LNCaP clone FGC (cell line): ENCODE measurements at regions not wholly inside any gene's neighbourhood (a gene's known extent, or its start where the extent isn't known, plus 50 kb on each side); places are given as distances from the start of the nearest gene placed in this dataset.

Experiments used
- DNase-seq: peaks from one replicate; pipeline ENCODE4 v3.0.0-alpha.2; 2011; ENCODE audit warnings: low read depth
- H3K4me3 ChIP-seq: 2 replicates; pipeline ENCODE4 v1.5.1; 2011; ENCODE audit warnings: mild to moderate bottlenecking, low read depth, low read length, control low read depth
- TF ChIP-seq, protein P1 (sequence below): IDR thresholded peaks from 2 replicates; pipeline ENCODE4 v1.5.1; 2012; ENCODE audit warnings: mild to moderate bottlenecking; ENCODE audit not compliant: control insufficient read depth, insufficient read depth; ENCODE audit errors: extremely low read depth

DNA sequence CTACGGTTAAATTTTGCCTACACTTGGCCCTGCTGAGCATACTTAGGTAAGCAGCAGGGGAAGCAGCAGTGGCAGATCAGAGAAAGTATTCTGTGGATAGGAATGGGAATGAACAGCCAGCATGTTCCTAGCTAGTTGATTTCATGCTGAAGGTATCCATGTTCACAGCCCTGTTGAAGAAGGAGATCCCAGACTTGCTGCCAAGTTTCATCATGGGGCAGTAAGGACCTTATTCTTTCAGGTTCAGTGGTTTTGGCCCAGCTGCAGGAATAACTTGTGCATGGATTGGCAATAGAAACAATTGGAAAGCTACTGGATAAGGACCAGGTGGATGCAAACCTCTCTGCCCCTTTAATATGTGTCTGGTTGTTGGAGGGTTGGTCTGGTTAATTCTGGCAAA is 98.2 kb upstream of the TMEM178A start:
- H3K4me3 ChIP-seq = no peak overlapping the region
- TF ChIP-seq, protein P1, sequence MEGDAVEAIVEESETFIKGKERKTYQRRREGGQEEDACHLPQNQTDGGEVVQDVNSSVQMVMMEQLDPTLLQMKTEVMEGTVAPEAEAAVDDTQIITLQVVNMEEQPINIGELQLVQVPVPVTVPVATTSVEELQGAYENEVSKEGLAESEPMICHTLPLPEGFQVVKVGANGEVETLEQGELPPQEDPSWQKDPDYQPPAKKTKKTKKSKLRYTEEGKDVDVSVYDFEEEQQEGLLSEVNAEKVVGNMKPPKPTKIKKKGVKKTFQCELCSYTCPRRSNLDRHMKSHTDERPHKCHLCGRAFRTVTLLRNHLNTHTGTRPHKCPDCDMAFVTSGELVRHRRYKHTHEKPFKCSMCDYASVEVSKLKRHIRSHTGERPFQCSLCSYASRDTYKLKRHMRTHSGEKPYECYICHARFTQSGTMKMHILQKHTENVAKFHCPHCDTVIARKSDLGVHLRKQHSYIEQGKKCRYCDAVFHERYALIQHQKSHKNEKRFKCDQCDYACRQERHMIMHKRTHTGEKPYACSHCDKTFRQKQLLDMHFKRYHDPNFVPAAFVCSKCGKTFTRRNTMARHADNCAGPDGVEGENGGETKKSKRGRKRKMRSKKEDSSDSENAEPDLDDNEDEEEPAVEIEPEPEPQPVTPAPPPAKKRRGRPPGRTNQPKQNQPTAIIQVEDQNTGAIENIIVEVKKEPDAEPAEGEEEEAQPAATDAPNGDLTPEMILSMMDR = no peak
- no peak for DNase-seq

DNA sequence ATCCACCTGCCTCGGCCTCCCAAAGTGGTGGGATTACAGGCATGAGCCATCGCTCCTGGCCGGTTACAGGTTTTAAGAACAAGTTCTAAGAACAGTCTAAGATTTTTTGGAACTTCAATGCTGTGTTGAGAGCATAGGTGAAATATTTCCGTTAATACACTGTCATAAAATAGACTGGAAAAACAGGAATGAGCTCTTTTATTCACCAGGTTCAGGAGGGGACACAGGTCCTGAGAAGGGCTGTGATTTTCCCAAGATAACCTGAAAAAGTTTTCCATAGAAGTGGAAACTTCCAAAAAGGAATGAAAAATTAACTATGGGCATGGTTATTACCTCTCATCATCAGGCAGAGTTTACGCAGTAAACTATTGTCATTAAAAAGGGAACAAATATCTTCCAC is 97.6 kb upstream of the TMEM178A start:
- TF ChIP-seq, protein P1 = no peak
- DNase-seq = no peak
- H3K4me3 ChIP-seq = no peak overlapping the region

- H3K4me3 ChIP-seq = no peak overlapping the region
- DNase-seq = no peak
- TF ChIP-seq, protein P1 = no peak
These were observed 97.1 kb upstream of the TMEM178A start for GRCh38 chr2:39568561-39569006.

DNA sequence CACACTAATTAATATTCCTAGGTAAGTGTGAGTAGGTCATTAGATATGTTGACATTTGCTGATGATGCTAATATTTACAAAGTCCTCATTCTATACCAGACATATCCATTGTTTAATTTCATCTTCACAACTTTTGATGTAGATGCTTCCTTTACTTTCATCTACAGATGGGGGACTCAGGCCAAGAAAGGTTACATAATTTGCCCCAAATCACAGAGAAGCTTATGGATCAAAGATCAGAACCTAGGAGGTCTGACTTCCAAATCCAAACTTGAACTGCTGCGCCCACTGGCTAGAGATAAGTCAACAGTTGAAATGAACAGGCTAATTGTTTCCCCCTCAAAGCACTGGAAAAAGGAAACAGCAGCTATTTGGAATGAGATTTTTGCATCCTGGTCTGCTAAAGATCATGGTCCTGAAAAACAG is 95.6 kb upstream of the TMEM178A start:
- TF ChIP-seq, protein P1 = no peak
- no peak for DNase-seq
- H3K4me3 ChIP-seq = no peak overlapping the region

DNA sequence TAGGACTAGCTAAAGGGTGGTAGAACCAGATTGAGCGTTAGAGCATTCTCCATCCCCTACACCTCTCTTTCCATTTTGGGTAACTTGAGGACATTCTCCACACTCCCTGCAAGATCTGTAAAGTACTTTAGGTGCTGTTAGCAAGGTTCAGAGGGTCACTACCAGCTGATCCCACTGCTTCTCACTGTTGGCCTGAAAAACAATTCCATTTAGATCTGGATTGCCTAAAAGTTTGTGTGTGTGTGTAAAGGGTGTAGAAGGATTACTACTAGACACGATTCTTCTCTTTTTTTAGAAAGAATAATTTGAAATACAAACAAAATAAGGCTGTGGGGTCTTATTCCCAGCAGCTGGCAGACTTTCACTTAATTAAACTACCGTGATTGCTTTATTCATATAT is 95.1 kb upstream of the TMEM178A start:
- no peak overlapping the region for H3K4me3 ChIP-seq
- TF ChIP-seq, protein P1 = no peak
- no peak for DNase-seq

DNA sequence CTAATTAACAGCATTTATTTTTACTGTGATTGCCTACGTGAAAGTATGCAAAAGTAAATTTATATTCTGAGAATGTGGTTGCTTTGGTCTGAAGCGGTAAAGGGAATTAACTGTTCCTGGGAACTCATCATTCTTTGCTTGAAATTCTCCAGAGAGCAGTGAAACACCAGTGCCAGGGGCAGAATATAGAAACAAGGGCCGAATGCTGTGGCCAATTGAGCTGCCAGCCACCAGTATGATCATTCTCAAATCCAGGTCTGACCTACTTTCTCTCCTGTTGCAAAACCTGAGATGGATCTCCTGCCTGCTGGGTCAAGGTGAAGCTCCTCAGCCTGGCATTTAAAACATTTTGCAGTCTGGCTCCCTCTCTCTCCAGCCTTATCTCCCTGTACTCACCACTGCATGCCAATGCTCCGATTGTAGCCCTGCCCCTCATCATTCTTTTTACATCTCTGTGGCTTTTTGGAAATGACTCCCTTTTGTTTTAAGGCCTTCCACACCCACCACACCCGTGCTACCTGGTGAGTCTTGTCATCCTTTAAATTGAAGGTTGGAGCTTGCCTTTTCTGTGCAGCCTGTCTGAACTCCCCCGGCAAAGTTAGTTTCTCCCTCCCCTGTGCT is 94.5 kb upstream of the TMEM178A start:
- TF ChIP-seq, protein P1 = no peak
- H3K4me3 ChIP-seq = no peak overlapping the region
- no peak for DNase-seq

- TF ChIP-seq, protein P1 = no peak
- no peak overlapping the region for H3K4me3 ChIP-seq
- DNase-seq = no peak
These were observed 92.4 kb upstream of the TMEM178A start for GRCh38 chr2:39573276-39573675.
